DMS79 (cell line): ENCODE measurements at regions not wholly inside any gene's neighbourhood (a gene's known extent, or its start where the extent isn't known, plus 50 kb on each side); places are given as distances from the start of the nearest gene placed in this dataset.

Experiments
- DNase-seq: peaks from one replicate; lab custom pipeline; 2025; lab: John Stamatoyannopoulos, UW

GRCh38 chr3:41041899-41042298 is 157.4 kb upstream of the CTNNB1 start:
- no peak for DNase-seq

DNA sequence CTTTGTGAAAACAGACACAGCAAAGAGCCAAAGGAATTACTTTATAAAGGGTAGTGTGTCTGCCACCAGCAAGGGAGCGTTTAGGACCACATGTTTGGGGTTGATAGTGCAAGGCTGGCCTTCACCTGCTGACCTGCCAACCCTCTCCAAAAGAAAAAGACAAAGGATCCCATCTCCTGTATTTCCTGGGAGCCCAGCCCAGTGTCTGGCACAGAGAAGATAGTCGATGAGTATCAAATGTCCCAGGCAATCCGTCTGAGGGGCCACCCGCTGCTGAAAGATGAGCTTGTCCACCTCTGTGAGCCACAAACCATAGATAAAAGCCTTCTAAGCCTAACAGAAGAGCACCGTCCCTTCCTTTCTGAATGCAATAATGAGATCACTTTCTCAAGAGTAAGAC is 154.8 kb upstream of the CTNNB1 start:
- DNase-seq = no peak

DNA sequence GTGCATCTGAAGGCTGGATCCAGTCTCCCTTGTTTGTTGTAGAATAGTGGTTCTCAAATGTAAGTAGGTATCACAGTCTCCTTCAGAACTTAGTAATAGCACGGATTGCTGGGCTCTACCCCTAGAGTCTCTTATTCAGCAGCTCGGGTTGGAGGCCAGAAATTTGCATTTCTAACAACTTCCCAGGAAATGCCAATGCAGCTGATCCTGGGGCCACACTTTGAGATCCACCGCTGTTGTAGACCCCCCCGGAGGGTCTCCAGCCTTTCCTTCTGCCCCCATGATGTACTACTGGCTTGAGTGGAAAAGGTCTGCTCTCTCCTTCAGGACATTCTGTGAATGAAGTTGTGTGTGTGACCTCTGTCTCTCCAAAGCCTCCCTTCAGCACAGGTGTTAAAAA is 153.8 kb upstream of the CTNNB1 start:
- DNase-seq = no peak

DNA sequence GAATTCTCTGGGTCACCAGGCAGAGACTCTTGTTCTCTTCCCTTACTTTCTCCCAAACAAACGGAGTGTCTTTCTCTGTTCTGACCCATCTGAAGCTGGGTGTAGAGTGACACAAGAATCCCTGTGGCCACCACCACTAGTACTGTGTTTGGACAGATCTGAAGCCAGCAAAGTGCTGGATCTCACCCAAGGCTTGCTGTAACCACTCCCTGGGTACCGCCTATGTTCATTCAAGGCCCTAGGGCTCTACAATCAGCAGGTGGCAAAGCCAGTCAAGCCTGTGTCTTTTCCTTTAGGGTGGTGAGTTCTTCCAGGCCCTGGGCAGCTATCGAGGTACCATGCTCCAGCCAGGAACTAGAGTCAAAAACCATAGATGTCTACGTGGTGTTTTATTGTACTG is 149.2 kb upstream of the CTNNB1 start:
- no peak for DNase-seq

- DNase-seq = no peak
These were observed 146.1 kb upstream of the CTNNB1 start for GRCh38 chr3:41053220-41053619.

DNA sequence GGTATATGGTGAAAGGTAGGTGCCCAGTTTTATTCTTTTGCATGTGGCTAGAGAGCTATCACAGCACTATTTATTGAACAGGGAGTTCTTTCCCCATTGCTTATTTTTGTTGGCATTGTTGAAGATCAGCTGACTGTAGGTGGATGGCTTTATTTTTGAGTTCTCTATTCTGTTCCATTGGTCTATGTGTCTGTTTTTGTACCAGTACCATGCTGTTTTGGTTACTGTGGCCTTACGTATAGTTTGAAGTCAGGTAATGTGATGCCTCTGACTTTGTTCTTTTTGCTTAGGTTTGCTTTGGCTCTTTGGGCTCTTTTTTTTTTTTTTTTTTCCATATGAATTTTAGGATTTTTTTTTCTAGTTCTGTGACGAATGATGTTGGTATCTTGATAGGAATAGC is 139.2 kb upstream of the CTNNB1 start:
- no peak for DNase-seq

GRCh38 chr3:41064070-41064469 is 135.2 kb upstream of the CTNNB1 start:
- DNase-seq = no peak

GRCh38 chr3:41064526-41064925 is 134.8 kb upstream of the CTNNB1 start:
- DNase-seq = no peak

GRCh38 chr3:41065340-41065739 is 134.0 kb upstream of the CTNNB1 start:
- no peak for DNase-seq

GRCh38 chr3:41073190-41073589 is 126.1 kb upstream of the CTNNB1 start:
- no peak for DNase-seq

DNA sequence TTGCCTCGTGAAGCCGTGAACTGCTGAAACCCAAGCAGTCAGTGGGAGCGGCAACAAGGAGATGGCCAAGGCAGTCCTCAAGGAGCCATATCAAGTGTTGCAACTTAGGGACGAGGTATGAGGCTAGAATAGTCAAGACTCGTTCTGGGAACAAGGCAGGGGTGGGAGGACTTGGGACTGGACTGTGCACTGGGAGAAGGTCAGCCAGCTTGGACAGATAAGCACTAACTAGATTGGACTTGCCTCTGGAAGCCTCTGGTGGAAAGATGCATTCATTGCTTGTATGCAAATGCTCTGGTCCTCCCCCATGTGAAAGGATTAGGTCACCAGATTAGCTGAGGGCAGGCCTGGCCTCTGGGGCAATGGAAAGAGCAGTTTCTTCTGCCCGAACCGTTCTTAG is 123.3 kb upstream of the CTNNB1 start:
- DNase-seq = no peak

GRCh38 chr3:41076399-41076798 is 122.9 kb upstream of the CTNNB1 start:
- no peak for DNase-seq

- DNase-seq = no peak
These were observed 119.2 kb upstream of the CTNNB1 start for GRCh38 chr3:41080141-41080540.

GRCh38 chr3:41088882-41089281 is 110.4 kb upstream of the CTNNB1 start:
- DNase-seq = no peak

GRCh38 chr3:41089566-41089965 is 109.7 kb upstream of the CTNNB1 start:
- DNase-seq = no peak

DNA sequence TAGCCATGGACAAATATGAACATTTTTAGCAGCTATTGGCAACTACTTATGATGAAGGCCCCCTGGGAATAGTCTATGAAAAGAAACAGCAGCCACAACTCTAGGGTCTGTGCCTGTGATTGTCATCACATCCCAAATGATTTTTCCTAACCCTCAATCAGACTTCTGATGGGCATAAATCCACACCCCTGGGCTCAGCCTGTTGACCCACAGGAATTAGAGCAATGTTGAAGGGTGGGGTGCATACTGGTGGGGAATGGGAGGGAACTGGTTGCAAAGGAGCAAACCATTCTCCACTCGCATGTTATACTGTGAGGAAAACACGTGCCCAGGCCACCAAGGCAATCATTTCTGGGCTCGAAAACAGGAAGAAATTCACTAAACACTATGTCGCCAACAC is 106.5 kb upstream of the CTNNB1 start:
- no peak for DNase-seq

DNA sequence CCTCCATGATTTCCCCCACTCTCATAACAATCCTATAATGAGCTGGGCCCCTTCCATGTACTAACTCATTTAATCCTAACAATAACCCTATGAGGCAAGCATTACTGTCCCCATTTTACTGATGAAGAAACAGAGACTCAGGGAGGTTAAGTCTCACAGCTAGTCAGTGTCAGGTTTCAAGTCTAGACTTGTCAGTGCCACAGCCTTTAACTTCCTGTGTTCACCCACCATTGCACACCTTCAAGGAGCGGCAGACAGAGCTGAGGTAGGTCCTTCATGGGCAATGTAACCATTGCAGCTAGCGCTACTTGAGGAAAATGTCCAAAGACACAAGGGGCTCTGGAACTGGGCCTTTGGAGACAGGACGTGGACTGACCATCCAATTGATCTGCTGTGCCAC is 105.8 kb upstream of the CTNNB1 start:
- DNase-seq = no peak

DNA sequence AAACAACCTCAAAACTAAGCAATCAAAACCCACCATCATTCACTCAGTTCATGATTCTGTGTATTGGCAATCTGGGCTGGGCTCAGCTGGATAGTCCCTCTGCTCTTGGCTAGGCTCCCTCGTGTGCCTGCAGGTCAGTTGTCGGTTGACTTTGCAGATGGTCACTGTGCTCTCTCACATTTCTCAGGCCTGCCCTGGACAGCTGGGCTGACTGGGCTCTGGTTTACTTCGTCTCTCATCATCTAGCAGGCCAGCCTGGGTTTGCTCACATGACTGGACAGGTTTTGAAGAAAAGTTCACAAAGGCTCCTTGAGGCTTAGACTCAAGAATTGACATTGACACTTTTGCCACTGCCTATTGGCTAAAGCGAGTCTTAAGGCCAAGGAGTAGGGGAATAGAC is 105.0 kb upstream of the CTNNB1 start:
- DNase-seq = no peak

- DNase-seq = no peak
These were observed 103.6 kb upstream of the CTNNB1 start for GRCh38 chr3:41095702-41096101.

DNA sequence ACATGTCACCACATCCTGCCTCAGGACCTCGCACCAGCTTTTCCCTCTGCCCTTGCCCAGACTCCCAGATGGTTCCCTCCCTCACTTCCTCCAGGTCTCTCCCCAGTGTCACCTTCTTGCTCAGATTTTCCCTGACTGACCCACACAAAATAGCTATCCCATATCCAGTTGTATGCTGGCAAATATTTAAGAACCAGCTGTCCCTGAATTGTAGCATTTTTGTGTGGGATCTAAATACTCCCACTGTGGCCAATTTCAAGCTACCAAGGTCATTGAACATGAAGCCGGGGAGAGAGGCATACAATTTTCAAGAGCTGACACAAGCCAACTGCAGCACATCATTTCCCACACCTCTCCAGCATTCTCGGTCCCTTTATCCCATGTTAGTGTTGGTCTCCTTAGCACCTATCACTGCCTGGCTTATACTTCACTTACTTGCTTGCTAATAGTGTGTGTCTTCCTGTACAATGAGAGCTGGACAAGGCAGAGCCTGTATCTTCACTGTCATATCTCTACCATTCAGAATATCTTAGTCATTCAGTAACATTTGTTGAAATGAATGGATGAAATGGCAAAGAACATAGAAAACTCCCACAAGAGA is 101.3 kb upstream of the CTNNB1 start:
- DNase-seq = no peak

GRCh38 chr3:41101231-41101630 is 98.1 kb upstream of the CTNNB1 start:
- DNase-seq = no peak

DNA sequence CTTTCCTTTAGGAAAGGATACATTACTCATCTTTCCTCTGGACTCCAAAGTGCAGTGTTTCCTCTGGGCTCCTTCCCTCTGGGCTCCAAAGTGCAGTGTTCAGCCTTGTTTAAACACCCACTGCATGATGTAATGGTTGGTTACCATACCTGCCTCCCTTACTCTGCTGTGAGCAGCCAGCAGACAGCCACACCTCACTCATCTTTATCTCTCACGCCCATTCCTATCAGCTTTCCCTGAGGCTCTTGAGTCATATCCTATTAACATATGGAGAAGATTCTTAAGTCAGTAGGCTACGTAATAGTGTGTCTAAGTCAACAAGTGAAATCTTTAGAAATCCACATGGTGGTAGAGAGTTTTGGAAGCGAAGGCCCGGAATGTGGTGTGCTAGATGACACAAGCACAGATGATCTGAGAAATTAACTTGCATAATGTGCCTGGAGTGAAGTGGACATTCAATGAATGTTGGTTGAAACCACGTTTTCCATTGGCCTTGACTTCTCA is 97.2 kb upstream of the CTNNB1 start:
- no peak for DNase-seq

DNA sequence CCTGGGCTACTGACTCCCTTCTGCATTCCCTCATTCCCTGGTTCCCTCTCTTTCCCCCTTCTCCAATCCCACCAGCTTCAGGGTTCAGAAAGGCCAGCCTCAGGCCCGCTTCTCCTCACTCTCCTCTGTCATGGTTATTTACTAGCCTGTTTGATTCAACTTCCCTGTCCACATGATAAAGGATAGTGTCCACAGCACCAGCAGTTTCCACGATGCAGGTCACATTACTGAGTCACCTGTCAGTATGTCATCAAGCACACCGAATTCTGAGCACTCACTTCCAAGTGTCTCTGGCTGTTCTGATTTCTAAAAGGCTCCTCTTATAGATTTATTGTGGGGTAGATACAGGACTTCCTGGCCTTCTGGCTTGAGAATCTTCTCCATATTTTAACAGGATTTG is 96.6 kb upstream of the CTNNB1 start:
- DNase-seq = no peak

- no peak for DNase-seq
These were observed 96.1 kb upstream of the CTNNB1 start for GRCh38 chr3:41103200-41103599.

GRCh38 chr3:41104147-41104546 is 95.2 kb upstream of the CTNNB1 start:
- no peak for DNase-seq
